ENCODE measurements at regions not wholly inside any gene's neighbourhood (a gene's known extent, or its start where the extent isn't known, plus 50 kb on each side); places are given as distances from the start of the nearest gene placed in this dataset.

DNA sequence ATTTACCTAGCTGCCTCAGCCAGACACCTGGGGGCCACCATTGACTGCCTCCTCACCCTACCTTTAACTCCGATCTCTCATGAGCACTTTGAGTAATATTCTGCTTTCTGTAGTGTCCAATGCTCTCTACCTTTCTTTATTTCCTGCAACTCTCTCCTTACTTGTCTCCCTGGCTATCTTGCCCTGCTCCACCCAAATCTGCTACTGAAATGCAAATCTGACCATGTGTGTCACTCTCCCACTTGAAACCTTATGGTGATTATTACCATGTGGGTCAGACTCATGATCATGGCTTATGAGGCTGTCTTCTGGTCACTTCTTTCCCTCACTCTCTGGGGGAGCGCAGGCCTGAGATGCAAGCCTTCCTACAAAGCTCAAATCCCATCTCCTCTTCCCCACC is 83.3 kb downstream of the INSIG2 start:
- no peak for DNase-seq

DNA sequence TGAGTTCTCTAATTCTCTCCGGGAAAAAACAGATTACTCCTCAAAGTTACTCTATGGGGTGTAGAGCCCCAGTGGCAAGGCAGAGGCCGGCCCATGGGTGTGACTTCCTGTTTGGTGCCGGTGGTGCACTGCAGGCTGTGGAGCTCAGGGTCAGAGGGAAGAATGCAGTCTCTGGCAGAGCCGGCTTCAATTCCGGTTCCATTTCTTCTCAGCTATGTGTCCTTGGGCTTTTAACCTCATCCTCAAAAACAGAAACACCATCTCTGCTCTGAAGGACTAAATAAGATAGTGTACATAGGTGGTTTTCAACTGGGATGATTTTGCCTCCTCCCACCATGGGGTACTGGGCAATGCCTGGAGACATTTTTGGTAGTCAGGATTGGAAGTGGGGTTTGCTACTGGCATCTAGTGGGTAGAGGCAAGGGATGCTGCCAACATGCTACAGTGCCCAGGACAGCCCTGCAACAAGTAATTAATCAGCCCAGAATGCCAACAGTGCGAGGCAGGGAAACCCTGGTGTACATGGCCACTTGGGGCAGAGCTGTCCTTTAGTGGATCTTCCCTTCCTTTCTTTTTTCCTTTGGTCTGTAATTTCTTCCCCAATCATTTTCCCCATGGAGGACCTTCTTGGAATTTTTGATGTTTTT is 81.2 kb downstream of the INSIG2 start:
- DNase-seq, result peak; percentile 21

DNA sequence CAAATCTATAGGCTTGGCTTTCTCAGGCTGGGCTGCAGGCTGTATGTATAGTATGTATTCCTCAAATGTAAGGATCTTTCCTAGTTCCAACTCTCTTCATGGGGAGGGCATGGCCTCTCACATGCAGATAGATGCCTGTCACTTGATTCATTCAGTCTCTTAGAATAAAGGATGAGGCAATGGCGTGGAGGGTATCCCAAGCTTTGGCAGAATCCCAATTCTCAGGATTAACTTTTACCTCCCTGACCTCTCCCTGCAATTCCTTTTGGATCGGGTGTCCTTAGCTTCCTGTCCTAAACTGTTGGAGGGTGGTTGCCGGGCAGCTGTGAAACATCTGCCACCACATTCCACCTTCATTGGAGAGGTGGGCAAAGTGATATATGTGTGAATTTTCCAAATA is 80.3 kb downstream of the INSIG2 start:
- DNase-seq, result no peak

DNA sequence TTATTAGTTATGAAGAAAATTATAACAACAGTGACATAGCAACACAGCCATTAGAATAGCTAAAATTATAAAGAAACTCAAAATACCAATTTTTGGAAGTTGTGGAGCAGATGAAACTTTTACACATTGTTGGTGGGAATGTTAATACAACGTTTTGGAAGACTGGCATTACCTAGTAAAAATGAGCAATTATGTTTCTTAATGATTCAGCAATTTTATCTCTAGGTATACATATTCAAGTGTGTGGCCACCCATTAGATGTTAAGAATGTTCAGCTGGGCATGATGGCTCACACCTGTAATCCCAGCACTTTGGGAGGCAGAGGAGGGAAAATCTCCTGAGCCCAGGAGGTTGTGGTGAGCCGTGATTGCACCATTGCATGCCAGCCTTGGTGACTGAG is 78.8 kb downstream of the INSIG2 start:
- DNase-seq, result no peak

DNA sequence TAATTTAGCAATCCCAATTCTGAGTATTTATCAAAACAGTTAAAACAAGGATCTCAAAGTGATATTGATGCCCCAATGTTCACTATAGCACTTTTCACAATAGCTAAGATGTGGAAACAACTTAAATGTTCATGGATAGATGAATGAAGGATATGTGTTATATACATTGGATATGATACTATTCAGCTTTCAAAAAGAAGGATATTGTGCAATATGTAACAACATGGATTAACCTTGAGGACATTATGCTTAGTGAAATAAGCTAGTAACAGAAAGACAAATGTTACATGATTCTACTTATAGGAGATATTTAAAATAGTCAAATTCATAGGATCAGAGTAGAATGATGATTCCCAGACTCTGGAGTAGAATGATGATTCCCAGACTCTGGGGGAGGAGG is 78.0 kb downstream of the INSIG2 start:
- no peak for DNase-seq

DNA sequence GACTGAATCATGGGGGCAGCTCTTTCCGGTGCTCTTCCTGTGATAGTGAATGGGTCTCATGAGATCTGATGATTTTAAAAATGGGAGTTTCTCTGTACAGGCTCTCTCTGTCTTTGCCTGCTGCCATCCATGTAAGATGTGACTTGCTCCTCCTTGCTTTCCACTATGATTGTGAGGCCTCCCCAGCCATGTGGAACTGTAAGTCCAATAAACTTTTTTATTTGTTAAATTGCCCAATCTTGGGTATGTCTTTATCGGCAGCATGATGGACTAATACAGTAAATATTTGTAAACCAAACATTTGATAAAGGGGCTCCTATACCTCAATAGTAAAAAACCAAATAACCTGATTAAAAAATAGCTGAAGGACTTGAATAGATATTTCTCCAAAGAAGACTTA is 77.3 kb downstream of the INSIG2 start:
- DNase-seq, result no peak
